Uterus (tissue), 2 donors: ENCODE measurements at regions not wholly inside any gene's neighbourhood (a gene's known extent, or its start where the extent isn't known, plus 50 kb on each side); places are given as distances from the start of the nearest gene placed in this dataset.

Experiments used
- CTCF ChIP-seq, 4 experiments: fragments of 200-600 bp in 2 of 4; fragments of 450-650 bp in 2 of 4; sonication (generic) in 2 of 4; IDR thresholded peaks; one replicate each; pipeline ENCODE4 v1.5.1; 2016 to 2019; ENCODE audit warnings: antibody characterized with exemption in 4 of 4, mild to moderate bottlenecking in 2 of 4, moderate library complexity in 1 of 4
- POLR2A ChIP-seq, 2 donors: fragments of 450-650 bp; IDR thresholded peaks; one replicate each; pipeline ENCODE4 v1.6.1; 2016; ENCODE audit warnings: antibody characterized with exemption in 2 of 2, mild to moderate bottlenecking in 1 of 2, moderate library complexity in 1 of 2

GRCh38 chr10:91135113-91135512, 85.3 kb upstream of the PCGF5 start:
- no peak for TF ChIP-seq POLR2A (IDR thresholded peaks at IDR 0.05)
- TF ChIP-seq CTCF (IDR thresholded peaks at IDR 0.05): no peak
